Stimulated activated CD4-positive, alpha-beta T cell treated with anti-CD3 and anti-CD28 coated beads, Interleukin-1b, Interleukin-23, amount 100 ng/mL, for 24 hours (primary cell): ENCODE measurements at regions not wholly inside any gene's neighbourhood (a gene's known extent, or its start where the extent isn't known, plus 50 kb on each side); places are given as distances from the start of the nearest gene placed in this dataset.

Experiments
- DNase-seq, 4 experiments: peaks; one replicate each; pipeline ENCODE4 v3.0.0-alpha.2; 2020; ENCODE audit warnings: low read depth in 4 of 4, low spot score in 1 of 4

DNA sequence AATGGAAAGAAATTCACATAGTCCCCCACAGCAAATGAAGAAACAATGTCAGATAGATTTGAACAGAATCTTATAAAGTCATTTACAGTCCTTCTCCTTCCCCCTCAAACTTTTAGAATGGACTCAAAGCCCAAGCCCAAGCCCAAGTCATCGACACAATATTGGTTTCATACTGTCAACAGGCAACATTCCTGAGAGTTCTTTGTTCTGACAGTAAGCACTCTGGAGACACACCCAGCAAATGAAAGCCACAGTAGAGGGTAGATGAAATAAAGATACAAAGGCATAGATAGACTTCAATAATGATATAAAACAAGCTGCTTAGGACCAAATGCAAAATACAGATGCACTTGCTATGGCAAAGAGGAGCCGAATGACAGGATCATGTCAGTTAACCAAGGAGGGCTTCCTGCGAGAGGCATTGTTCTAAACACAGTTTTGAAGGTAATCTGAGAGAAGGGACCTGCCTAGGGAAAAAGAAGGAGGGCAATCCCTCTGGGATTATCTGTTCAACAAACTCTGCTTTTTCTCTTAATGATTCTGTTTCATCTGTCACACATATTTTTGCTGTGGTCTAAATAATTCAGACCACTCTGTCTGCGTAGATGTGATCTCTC, 97.1 kb upstream of the MAP4K3 start:
- no peak for DNase-seq

DNA sequence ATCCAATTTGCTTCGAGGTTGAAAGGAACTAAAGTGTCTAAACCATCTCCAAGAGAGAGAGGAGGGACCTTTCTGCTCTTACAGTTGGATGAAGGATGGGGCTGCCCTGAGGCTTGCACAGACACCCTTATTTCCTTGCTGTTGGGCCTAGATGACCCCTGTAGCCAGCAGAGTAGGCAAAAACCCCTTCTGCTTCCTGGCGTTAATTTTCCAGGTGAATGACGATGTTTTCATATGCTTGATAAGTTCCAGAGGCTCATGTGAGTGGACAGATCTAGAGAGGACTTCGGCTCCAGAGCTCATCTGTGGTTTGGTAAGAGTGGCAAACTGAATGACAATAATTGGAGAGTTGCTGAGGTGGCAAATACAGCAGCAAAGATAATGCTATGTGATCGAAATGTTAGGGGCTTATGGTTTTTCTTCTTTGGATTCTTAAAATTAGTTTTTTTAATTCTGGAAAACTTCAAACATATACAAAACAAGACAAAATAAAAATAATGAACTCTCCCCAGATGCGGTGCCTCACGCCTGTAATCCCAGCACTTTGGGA, 98.6 kb upstream of the MAP4K3 start:
- DNase-seq, result no peak

DNA sequence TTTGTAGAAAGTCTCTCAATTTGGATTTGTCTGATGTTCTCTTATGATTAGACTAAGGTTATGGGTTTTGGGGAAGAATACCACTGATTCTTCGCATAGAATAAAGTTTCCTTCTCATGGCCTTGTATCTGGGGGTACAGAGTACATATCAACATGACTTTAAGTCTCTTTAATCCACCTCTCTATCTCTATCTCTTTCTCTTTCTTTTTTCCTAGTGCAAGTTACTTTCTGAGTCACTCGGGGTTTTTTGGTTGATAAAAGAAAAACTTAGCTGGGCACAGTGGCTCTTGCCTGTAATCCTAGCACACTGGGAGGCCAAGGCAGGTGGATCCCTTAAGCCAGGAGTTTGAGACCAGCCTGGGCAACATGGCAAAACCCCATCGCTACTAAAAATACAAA, 100.1 kb upstream of the MAP4K3 start:
- DNase-seq, result no peak

DNA sequence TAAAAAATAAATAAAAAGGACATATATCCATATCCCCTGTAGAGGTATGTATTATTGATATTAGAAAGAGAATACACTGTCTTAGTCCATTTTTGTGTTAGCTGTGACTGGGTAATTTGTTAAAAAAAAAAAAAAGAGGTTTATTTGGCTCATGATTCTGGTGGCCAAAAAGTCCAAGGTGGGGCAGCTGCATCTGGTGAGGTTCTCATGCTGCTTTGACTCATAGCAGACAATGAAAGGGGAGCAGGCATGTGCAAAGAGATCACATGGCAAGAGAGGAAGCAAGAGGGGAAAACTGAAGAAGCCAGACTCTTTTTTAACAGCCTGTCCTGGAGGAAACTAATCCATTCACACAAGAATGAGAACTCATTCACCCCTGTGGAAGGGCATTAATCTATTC, 101.6 kb upstream of the MAP4K3 start:
- DNase-seq, result no peak

DNA sequence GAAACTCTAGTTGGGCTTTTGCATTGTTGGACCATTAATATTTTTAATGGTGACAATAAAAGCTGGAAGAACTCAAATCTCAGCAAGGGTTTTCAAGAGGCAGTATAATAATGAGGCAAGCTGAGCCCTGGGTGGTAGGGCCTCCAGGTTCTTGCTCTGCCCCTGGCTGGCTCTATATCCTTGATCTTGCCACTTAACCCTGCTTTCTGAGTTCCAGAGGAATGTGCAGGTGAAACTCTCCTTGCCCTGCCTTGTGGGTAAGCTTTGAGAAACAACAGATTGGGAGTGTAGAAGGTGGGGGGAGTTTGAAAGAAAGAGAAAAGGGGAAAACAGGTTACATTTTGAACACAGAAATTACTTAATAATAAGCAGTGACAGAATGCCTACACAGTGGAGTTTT, 103.3 kb upstream of the MAP4K3 start:
- no peak for DNase-seq

DNA sequence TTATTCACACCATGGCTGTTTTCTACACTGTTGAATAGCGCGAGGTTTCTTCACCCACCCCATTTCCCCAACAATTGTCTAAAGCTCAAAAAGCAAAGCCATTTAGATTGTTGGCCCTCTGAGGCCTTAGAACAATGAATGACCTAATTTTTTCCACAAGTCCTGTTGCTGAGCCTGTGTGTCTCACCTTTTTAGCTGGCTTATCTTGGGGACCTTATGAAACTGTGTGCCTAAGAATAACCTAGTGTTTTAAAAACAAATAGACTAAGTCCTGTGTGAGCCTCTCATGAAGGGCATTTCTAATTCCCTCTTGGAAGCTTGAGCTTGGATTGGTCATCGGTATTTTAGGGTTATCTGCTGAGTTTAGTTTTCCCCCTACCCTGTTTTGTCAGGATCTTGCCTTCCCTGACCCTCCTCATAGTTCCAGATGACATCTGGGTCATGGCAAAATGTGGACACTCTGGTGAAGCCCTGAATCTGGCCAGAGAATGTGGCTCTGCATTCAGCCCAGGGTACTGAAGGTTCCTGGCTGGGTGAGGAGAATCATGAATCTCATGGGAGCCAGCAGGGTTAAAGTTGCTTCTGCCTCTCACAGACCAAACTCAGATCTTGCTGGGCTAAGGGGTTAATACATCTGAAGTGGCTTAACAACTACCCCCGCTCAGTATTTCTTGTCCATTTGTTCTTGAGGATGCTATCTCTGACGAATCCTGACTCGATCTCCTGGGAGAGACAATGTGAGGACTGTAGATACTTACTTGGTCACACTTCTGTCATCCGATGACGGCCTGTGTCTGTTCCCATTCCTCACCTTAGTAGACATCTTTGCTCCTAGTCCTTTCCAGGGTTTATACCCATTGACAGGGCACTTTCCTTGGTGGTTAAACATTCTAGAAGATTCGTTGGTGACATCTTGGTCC, 104.2 kb upstream of the MAP4K3 start:
- no peak for DNase-seq

DNA sequence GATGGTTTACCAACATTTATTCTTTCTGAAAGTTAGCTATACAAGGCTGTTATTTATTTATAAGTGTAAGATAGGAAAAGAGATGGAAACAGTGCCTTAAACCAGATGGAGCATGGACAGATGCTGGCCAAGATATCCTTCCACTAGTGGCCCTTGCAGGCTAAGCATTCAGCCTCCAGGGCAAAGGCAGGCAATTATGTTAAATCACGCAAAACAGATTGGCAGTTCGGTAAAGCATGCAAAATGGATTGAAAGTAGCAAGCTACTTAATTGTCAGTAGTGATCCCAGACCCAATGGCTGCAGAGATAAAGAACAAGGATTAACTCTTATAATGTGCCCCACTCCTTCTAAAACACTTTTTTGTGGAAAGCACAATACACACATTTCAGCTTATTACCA, 105.4 kb upstream of the MAP4K3 start:
- no peak for DNase-seq

DNA sequence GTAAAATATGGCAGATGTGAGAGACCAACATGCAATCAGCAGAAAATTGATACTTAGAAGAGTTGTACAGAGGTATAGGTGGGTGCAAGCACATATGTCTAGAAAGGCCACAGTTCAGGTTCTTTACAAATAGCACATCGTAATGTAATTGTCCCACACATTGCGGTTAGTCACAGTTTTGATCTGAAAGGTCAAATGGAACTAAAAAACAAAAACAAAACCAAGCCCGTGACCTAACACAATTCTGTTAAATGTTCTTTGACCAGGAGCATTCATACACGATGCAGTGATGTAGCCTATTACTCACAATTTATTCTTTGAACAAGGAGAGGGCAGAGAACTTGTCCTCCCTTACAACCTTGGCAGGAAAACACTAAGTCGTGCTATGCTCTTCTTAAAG, 108.9 kb upstream of the MAP4K3 start:
- no peak for DNase-seq

DNA sequence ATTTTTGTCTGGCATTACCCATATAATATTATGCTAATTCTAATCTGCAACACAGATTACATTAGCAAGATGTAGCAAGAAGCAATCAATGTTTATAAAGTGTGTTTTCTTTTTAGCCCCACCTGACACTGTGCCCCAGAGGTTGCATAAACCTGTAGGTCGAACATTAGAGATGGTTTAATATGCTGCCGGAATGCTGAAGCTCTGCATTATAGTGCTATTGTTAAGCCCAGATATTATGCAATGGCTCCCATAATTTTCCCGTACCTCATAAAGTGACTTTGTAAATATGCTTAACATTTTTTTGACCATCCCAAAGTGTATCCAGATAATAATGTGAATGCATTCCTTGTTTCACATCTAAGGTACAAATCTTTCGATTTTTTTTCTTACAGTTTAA, 109.3 kb upstream of the MAP4K3 start:
- DNase-seq, result no peak

DNA sequence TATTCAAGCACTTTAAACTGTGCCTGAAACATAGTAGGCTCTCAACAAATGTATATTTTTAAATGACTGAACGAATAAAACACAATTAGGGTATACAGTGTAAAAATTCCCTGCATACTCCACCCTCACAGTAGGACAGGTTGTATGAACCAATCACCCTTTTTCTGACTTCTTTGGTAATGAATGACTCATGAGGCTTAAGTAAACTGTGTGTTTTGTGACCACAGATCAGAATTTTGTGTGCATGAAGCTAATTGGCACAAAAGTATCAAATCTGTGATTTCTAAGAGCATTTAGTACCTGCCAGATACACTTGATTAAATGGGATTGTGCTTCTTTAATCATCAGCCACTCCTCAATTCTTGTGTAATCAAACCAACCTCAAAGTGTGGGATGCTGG, 109.9 kb upstream of the MAP4K3 start:
- no peak for DNase-seq

DNA sequence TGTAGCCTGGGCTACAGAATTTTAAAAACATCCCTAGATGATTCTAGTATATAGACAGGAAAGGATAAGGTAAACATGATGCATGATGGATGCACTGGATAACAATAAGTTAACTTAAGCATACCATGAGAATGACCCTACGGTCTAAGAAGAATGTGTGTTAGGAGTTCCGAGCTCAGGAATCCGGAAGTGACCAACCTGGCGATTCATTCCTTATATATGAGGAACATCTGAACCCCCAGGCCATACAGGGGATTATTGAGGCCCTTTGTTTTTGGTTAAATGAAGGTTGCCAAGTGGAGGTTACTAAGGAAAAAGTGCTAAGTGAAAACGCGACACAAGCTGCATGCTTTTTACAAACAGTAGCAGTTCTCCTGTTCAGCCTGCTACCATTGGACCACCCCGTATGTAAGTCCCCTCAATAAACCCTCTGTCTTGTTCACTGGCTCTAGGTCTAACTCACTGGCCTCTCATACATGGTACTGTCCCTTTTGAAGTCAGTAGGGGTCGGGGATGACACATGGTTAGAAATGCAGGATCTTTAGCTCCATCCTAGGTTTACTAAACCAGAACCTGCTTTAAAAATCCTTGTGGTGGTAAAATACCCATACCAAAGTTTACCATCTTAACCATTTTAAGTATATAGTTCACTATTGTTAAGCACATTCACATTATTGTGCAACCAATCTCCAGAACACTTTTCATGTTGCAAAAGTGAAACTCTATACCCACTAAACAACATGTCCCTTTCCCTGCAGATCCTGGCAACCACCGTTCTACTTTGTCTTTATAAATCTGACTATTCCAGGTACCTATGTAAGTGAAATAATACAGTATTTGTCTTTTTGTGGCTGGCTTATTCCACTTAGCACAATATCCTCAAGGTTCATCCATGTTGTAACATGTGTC, 111.0 kb upstream of the MAP4K3 start:
- no peak for DNase-seq

DNA sequence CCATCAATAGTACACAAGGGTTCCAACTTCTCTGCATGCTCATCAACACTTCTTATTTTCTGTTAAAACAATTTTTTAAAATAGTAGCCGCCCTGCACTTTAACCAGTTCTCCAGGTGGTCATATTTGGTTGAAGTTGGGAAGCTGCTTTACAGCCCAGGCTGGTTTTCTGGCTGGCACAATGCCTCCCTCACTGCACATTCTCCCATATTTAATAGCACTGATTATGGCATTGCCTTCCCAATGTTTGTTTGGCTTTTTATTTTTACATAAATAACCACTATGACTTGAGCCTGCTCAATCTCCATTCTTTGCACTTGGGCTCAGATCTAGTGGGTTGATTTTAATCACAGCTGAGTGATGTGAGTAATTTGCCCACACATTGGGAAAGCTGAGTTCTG, 111.9 kb upstream of the MAP4K3 start:
- DNase-seq, result no peak

DNA sequence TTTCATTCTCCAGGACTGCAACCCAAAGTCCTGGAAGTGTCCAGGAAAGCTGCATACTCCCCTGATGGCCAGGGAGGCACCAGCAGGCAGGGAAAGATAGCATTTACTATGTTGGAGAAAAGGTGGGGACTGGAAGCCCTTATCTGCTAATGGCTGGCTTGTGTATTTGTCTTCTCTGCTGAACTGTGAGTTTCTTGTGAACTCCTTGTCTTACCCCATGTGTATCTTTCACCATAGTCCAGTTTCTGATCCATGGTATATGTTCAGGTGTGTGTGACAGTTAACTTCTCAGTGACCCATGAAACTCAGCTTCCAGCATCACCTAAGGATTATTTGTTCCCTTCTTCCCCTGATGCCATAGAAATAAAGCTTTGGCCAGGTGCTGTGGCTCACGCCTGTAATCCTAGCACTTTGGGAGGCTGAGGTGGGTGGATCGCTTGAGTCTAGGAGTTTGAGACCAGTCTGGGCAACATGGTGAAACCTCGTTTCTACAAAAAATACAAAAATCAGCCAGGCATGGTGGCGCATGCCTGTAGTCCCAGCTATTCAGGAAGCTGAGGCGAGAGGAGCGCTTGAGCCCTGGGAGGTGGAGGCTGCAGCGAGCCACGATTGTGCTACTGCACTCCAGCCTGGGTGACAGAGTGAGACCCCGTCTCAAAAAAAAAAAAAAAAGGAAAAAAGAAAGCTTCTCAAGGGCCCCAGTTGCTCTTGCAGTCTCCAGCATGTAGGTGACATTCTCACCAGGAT, 112.8 kb upstream of the MAP4K3 start:
- DNase-seq, result no peak

DNA sequence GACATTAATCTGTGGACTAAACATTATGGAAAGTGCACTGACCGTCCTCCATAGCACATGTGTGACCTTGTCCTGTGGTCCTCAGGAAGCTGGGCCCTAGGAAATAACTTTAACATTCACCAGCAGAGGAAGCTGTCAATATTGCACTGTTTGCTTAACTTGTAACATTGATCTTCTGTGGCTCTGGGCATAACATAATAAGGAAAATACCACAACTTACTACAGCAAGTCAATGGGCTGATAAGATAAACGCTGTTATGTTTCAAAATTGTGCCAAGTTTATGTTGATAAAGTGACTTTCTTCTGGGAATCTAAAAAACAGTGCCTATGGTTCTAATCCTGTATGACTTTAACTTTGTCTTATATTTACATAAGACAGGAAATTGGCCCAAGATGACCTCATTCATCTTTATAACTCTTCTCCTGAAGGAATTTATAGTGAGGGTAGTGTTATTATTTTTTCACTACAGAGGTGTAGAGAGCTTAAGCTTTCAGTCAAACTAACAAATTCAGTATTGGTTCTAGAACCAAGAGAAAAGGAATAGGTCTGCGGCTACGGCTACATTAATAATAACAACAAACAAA, 113.7 kb upstream of the MAP4K3 start:
- no peak for DNase-seq

DNA sequence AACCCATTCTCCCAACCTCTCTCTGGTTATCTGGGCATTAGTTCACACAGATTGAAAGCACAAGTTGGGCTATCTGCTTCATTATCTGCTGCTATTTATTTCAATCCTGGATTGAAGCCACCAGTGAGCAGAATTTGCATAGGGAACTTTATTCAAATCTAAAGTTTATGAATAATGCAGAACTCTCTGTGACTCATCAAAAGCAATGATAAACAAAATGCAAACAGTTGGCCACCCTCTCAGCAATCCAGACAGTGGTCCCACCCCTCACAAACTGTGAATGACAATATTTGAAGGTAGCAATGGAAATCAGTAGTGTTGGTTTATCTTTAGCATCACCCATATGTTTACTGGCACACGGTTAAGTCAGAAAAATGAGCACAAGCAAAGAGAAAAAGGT, 106.8 kb upstream of the TMEM178A start:
- no peak for DNase-seq

DNA sequence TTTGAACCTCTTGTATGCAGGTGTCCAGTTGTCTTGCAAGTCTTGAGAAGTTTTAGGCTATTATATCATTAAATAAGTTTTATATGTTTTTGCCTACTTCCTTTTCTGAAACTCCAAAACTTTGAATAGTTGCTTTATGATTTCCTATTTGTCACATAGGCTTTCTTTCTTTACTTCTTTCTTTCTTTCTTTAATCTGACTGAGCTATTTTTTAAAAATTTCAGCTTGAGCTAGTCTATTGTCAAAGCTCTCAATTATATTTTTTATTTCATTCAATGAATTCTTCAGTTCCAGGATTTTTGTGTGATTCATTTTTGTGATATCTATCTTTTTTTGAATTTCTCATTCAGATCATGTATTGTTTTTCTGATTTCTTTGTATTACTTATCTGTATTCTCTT, 102.1 kb upstream of the TMEM178A start:
- no peak for DNase-seq

DNA sequence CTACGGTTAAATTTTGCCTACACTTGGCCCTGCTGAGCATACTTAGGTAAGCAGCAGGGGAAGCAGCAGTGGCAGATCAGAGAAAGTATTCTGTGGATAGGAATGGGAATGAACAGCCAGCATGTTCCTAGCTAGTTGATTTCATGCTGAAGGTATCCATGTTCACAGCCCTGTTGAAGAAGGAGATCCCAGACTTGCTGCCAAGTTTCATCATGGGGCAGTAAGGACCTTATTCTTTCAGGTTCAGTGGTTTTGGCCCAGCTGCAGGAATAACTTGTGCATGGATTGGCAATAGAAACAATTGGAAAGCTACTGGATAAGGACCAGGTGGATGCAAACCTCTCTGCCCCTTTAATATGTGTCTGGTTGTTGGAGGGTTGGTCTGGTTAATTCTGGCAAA, 98.2 kb upstream of the TMEM178A start:
- no peak for DNase-seq

DNA sequence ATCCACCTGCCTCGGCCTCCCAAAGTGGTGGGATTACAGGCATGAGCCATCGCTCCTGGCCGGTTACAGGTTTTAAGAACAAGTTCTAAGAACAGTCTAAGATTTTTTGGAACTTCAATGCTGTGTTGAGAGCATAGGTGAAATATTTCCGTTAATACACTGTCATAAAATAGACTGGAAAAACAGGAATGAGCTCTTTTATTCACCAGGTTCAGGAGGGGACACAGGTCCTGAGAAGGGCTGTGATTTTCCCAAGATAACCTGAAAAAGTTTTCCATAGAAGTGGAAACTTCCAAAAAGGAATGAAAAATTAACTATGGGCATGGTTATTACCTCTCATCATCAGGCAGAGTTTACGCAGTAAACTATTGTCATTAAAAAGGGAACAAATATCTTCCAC, 97.6 kb upstream of the TMEM178A start:
- DNase-seq, result no peak

DNA sequence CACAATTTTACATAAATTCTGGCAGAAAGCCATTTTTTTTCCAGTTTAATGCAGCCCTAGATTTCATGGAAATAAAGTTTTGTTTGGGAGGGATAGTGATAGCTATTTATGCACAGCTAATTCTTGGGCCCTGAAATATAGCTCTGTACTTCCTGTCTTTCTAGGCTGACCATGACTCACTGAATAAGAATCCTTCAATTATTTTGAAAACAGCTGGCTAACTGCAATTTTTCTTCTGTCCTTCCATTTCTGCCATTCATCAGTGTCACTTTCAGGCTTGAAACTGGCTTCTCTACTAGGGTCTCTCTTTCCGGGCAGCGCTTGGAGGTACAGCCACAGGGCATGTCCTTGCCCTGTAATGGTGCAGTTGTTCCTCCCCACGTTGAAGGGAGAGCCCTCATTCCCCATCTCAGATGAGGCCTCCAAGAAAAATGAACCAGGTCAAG, 97.1 kb upstream of the TMEM178A start:
- no peak for DNase-seq

DNA sequence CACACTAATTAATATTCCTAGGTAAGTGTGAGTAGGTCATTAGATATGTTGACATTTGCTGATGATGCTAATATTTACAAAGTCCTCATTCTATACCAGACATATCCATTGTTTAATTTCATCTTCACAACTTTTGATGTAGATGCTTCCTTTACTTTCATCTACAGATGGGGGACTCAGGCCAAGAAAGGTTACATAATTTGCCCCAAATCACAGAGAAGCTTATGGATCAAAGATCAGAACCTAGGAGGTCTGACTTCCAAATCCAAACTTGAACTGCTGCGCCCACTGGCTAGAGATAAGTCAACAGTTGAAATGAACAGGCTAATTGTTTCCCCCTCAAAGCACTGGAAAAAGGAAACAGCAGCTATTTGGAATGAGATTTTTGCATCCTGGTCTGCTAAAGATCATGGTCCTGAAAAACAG, 95.6 kb upstream of the TMEM178A start:
- DNase-seq, result no peak
